Adipocyte (in vitro differentiated cells): ENCODE measurements at regions not wholly inside any gene's neighbourhood (a gene's known extent, or its start where the extent isn't known, plus 50 kb on each side); places are given as distances from the start of the nearest gene placed in this dataset.

Source experiments
- DNase-seq: peaks from one replicate; pipeline ENCODE4 v3.0.0-alpha.2; 2015; ENCODE audit warnings: low read depth
- H3K27me3 ChIP-seq: replicated peaks from 2 replicates; pipeline ENCODE4 v1.7.0; 2013; ENCODE audit warnings: mild to moderate bottlenecking, low read length, moderate library complexity; ENCODE audit not compliant: control insufficient read depth, insufficient read depth
- H3K36me3 ChIP-seq: 2 replicates; pipeline ENCODE4 v1.7.0; 2013; ENCODE audit warnings: low read length, mild to moderate bottlenecking, moderate library complexity; ENCODE audit not compliant: control insufficient read depth, insufficient read depth, severe bottlenecking
- H3K4me1 ChIP-seq: 2 replicates; pipeline ENCODE4 v1.7.0; 2013; ENCODE audit warnings: mild to moderate bottlenecking, low read length, moderate library complexity; ENCODE audit not compliant: control insufficient read depth, insufficient read depth
- H3K4me3 ChIP-seq: 2 replicates; pipeline ENCODE4 v1.7.0; 2013; ENCODE audit warnings: mild to moderate bottlenecking, low read length, moderate library complexity
- H3K9ac ChIP-seq: 2 replicates; pipeline ENCODE4 v1.7.0; 2013; ENCODE audit warnings: mild to moderate bottlenecking, low read length, moderate library complexity
- H3K9me3 ChIP-seq: 2 replicates; pipeline ENCODE4 v1.7.0; 2013; ENCODE audit warnings: mild to moderate bottlenecking, low read length, moderate library complexity; ENCODE audit not compliant: control insufficient read depth

DNA sequence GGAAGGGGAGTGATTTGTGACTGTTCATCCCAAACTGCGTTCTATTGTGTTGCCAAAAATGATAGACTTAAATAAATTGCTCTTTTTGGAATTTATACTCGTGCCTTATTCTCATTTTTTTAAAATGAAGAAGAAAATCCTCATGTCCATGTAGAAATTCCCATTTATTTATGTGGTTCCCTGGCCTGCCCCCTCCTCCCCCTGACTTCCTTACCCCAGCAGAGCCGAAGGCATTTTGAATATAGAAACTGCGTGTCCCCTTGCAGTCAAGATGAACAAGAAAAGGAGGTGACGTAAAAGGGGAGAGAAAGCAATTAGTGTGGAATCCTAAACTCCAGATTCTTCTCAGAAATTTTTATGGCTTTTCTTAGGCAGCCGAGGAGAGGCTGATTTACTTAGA lies 126.1 kb downstream of the FAM204A start:
- no peaks in the 10 kb centered on the region for H3K4me1 ChIP-seq
- no peak overlapping the region for H3K9ac ChIP-seq
- no peak overlapping the region for H3K4me3 ChIP-seq
- H3K36me3 ChIP-seq, result no peaks in the 10 kb centered on the region
- DNase-seq, result no peak
- H3K9me3 ChIP-seq, result no peaks in the 10 kb centered on the region
- H3K27me3 ChIP-seq, result no peaks in the 10 kb centered on the region

DNA sequence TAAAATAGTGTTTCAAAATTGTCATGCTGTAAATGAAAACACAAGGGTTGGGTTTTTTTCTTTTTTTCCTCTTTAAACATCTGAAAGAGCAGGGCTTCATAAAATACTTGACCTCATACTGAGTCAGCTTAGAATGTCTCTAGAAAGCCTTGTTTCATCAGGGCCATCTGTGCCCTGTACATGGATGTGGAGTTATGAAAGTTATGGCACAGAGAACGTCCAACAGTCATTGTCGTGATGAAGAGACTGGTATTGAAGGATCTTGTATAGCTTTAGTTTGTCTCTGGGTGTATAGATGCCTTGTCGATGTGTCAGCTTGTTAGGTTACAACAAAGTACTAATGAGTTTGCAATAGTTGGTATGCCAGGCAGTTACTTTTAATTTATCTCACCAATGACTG lies 127.3 kb downstream of the FAM204A start:
- no peaks in the 10 kb centered on the region for H3K4me1 ChIP-seq
- H3K27me3 ChIP-seq, result no peaks in the 10 kb centered on the region
- no peaks in the 10 kb centered on the region for H3K36me3 ChIP-seq
- no peak overlapping the region for H3K9ac ChIP-seq
- DNase-seq, result no peak
- no peaks in the 10 kb centered on the region for H3K9me3 ChIP-seq
- no peak overlapping the region for H3K4me3 ChIP-seq

DNA sequence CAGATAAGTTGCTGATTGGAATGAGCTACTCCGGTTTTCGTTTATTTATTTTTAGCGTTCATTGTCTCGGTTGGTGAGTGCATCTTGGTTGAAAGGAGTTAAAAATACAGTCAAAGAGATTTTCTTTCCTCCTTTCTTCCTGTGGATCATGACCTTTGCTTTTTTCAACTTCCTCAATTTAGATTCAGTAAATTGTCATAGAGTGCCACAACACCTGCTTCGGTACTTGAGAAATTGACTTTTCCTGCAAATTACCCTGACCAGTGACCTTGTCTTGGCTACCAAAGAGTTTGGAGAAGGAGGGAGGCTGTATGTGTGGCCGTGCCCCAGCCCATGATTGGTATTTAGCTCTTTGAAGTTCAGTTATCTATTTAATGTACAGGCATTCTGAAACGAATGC lies 128.7 kb downstream of the FAM204A start:
- Histone ChIP-seq H3K4me3 (no peak overlapping the region), H3K9me3 (no peaks in the 10 kb centered on the region), H3K27me3 (no peaks in the 10 kb centered on the region), H3K9ac (no peak overlapping the region), H3K36me3 (no peaks in the 10 kb centered on the region), H3K4me1 (no peaks in the 10 kb centered on the region)
- DNase-seq, result no peak

GRCh38 chr10:118210276-118210675 lies 131.8 kb downstream of the FAM204A start:
- H3K27me3 ChIP-seq, result no peaks in the 10 kb centered on the region

GRCh38 chr10:118209215-118209614 lies 132.9 kb downstream of the FAM204A start:
- H3K4me1 ChIP-seq, result no peaks in the 10 kb centered on the region
- no peaks in the 10 kb centered on the region for H3K27me3 ChIP-seq
- no peak for DNase-seq
- H3K4me3 ChIP-seq, result no peak overlapping the region
- H3K36me3 ChIP-seq, result no peaks in the 10 kb centered on the region
- no peak overlapping the region for H3K9ac ChIP-seq
- no peaks in the 10 kb centered on the region for H3K9me3 ChIP-seq

More at GRCh38 chr10:118210276-118210675, 131.8 kb downstream of the FAM204A start:
- Histone ChIP-seq H3K36me3 (no peaks in the 10 kb centered on the region), H3K9ac (no peak overlapping the region), H3K9me3 (no peaks in the 10 kb centered on the region), H3K4me1 (no peaks in the 10 kb centered on the region), H3K4me3 (no peak overlapping the region)
- DNase-seq, result no peak

- Histone ChIP-seq H3K4me3 (no peak overlapping the region), H3K27me3 (no peaks in the 10 kb centered on the region), H3K9me3 (no peaks in the 10 kb centered on the region), H3K4me1 (no peaks in the 10 kb centered on the region), H3K9ac (no peak overlapping the region), H3K36me3 (no peaks in the 10 kb centered on the region)
- no peak for DNase-seq
Observed at GRCh38 chr10:118207470-118208007, 134.6 kb downstream of the FAM204A start.

- H3K9me3 ChIP-seq, result no peaks in the 10 kb centered on the region
- no peak overlapping the region for H3K9ac ChIP-seq
- DNase-seq, result no peak
- H3K27me3 ChIP-seq, result no peaks in the 10 kb centered on the region
- H3K36me3 ChIP-seq, result no peaks in the 10 kb centered on the region
- H3K4me3 ChIP-seq, result no peak overlapping the region
- no peaks in the 10 kb centered on the region for H3K4me1 ChIP-seq
Observed at GRCh38 chr10:118204292-118204943, 137.7 kb downstream of the FAM204A start.

DNA sequence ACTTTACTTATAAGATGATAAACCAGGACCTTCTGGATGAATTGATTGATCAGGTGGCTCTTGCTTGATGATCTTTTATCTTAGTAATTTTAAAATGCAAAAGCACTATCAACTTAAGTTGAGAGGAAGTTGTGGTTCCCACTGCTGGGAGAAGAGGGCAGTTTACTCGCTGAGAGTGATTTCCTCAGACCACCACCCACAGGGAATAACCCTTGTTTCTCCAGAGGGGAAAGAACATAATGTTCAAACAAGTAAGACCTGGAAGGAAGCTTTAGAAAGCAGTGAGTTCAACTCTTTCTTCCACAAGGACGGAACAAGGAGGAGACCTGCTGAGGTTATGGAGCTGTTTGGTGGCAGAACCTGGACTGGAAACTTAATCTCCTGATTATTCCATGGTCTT lies 138.7 kb downstream of the FAM204A start:
- Histone ChIP-seq H3K36me3 (no peaks in the 10 kb centered on the region), H3K4me3 (no peak overlapping the region), H3K27me3 (no peaks in the 10 kb centered on the region), H3K9ac (no peak overlapping the region), H3K4me1 (no peaks in the 10 kb centered on the region), H3K9me3 (no peaks in the 10 kb centered on the region)
- no peak for DNase-seq

DNA sequence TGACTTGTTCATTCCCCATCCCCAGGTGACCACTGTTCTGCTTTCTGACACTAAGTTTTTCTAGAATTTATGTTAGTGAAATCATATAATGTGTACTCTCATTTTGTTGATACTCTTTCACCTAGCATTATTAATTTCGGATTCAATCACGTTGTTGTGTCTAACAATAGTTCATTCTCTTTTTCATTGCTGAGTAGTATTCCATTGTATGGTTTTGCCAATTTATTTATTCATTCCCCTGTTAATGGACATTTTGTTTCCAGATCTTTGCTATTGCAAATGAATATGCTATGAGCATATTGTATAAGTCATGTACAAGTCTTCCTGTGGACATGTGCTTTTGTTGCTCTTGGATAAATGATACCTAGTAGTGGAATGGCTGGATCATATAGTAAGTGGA lies 146.4 kb downstream of the FAM204A start:
- Histone ChIP-seq H3K36me3 (no peaks in the 10 kb centered on the region), H3K27me3 (no peaks in the 10 kb centered on the region), H3K4me1 (peaks cover 3% of the 10 kb centered on the region), H3K4me3 (no peak overlapping the region), H3K9me3 (no peaks in the 10 kb centered on the region), H3K9ac (no peak overlapping the region)
- no peak for DNase-seq

GRCh38 chr10:118193642-118194041 lies 146.9 kb upstream of the RAB11FIP2 start:
- Histone ChIP-seq H3K9me3 (no peaks in the 10 kb centered on the region), H3K9ac (no peak overlapping the region), H3K36me3 (no peaks in the 10 kb centered on the region), H3K4me1 (peaks cover 22% of the 10 kb centered on the region), H3K4me3 (no peak overlapping the region), H3K27me3 (no peaks in the 10 kb centered on the region)
- DNase-seq, result no peak

DNA sequence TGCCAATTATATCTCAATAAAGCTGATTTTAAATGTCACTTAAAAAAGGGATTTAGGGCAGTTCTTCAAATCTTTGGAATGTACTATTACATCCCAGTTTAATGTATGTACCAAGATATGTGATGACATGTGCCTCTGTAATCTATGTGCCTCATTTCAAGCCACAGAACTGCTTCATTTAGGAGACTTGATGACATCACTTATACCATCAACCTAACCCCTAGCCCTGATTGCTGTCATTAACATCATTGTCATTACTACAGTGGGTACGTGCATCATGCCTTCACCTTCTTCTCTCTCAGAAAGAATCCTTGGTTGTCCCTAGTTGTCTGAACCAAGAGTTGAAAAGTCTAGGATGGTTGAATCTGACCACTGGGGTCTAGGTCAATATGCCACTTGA lies 134.3 kb upstream of the RAB11FIP2 start:
- H3K4me3 ChIP-seq, result no peak overlapping the region
- DNase-seq, result no peak

GRCh38 chr10:118175148-118175547 lies 128.4 kb upstream of the RAB11FIP2 start:
- Histone ChIP-seq H3K4me1 (peaks cover 45% of the 10 kb centered on the region), H3K27me3 (no peaks in the 10 kb centered on the region), H3K4me3 (no peak overlapping the region), H3K9ac (no peak overlapping the region), H3K36me3 (no peaks in the 10 kb centered on the region), H3K9me3 (peaks cover 3% of the 10 kb centered on the region)
- no peak for DNase-seq

More for the DNA sequence above, 134.3 kb upstream of the RAB11FIP2 start:
- Histone ChIP-seq H3K4me1 (no peaks in the 10 kb centered on the region), H3K36me3 (no peaks in the 10 kb centered on the region), H3K9ac (no peak overlapping the region), H3K9me3 (peaks cover 7% of the 10 kb centered on the region), H3K27me3 (no peaks in the 10 kb centered on the region)
